ENCODE measurements at regions not wholly inside any gene's neighbourhood (a gene's known extent, or its start where the extent isn't known, plus 50 kb on each side); places are given as distances from the start of the nearest gene placed in this dataset.

DNA sequence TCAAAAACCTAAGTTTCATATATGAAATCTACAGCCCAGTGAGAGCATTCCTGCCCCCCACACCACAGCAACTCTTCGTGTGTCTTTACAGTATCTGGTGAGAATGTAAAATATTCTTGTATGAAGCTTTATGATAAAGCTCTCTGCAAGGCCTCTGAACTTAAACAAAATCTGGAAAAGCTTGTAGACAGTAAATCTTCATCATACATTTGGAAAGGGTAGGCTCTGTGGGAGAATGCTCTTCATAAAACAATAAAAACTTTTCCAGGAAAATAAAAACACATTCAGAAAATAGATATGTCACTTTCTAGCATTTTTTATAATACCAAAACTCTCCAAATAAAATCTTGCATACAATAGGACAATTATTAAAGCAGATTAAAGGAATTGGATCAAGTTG is 1009.5 kb downstream of the NAALADL2 start:
- H3K27ac Mint-ChIP-seq = no peak overlapping the region
- CTCF ChIA-PET = no interaction called here

DNA sequence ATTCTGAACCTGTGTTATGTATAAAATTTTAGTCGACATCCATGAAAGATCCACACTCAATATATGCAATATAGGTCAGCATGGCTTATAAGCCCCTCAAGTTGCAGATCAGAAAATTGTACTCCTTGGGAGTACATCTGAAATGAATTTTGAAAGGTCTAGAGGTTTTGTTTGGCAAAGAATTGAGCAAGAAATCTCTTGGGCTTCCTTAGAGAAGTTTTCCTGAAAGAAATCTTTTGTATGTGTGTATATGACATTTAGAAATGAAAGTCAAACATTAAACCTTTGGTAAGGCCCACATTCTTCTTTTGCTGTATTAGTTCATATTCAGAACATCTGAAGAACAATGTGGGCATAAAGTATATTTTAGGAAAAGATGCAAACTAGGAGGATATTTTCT is 1006.6 kb downstream of the NAALADL2 start:
- Mint-ChIP-seq H3K36me3 (no peaks in the 10 kb centered on the region), H3K4me3 (no peak overlapping the region), H3K27me3 (no peaks in the 10 kb centered on the region), H3K4me1 (ENCODE audit: low read depth) (no peaks in the 10 kb centered on the region), H3K9me3 (peaks cover 2% of the 10 kb centered on the region), H3K27ac (no peak overlapping the region)
- CTCF ChIA-PET = no interaction called here
- intact Hi-C loops (cut with micrococcal nuclease) = no loop called here
- POLR2A ChIA-PET = no interaction called here
- no peak for DNase-seq

More for the DNA sequence above, 1009.5 kb downstream of the NAALADL2 start:
- intact Hi-C loops (cut with micrococcal nuclease) = no loop called here
- Mint-ChIP-seq H3K4me1 (ENCODE audit: low read depth) (no peaks in the 10 kb centered on the region), H3K4me3 (no peak overlapping the region), H3K27me3 (no peaks in the 10 kb centered on the region), H3K36me3 (no peaks in the 10 kb centered on the region), H3K9me3 (peaks cover 4% of the 10 kb centered on the region)
- POLR2A ChIA-PET = no interaction called here
- DNase-seq = no peak

DNA sequence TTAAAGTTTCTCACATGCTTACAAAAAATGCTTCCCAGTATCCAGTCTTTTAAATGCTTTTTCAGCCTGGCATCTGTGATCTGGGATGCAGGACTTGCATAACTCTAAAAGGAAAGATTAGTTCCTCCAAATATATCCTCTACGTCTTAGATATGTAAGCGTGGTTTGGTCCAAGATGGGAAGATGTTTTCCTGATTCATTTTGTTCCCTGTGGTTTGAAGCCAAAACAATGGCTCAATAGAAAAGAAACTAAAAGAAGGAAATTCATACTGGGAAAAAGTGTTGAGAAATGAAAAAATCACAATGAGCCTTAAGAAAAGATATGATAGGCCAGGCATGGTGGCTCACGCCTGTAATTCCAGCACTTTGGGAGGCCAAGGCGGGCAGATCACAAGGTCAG is 1002.8 kb downstream of the NAALADL2 start:
- no peaks in the 10 kb centered on the region for H3K36me3 Mint-ChIP-seq
- no peaks in the 10 kb centered on the region for H3K4me1 Mint-ChIP-seq (ENCODE audit: low read depth)
- H3K27me3 Mint-ChIP-seq = no peaks in the 10 kb centered on the region
- no peak for DNase-seq
- ChIA-PET POLR2A (no interaction called here), CTCF (no interaction called here)
- no peak overlapping the region for H3K27ac Mint-ChIP-seq
- intact Hi-C loops (cut with micrococcal nuclease) = no loop called here
- H3K9me3 Mint-ChIP-seq = peaks cover 2% of the 10 kb centered on the region
- no peak overlapping the region for H3K4me3 Mint-ChIP-seq

Small RNA genes lying in the stretch of these regions (microRNA-seq; reads per million reads assigned to microRNA genes)
- gene MIR7977 (ENCODE audit: borderline microRNAs expressed, borderline number of aligned reads, borderline replicate concordance) = 2.8 reads per million
